HG03469 (cell line): ENCODE measurements at regions not wholly inside any gene's neighbourhood (a gene's known extent, or its start where the extent isn't known, plus 50 kb on each side); places are given as distances from the start of the nearest gene placed in this dataset.
"Not testable (repeated sequence)": the region's sequence is repeated elsewhere in the genome, so short reads cannot be mapped to it uniquely, and the experiment has no call there.

Source experiments
- ATAC-seq: cut with Tn5 transposase; IDR thresholded peaks from one replicate; pipeline ENCODE4 v1.9.1; 2021; ENCODE audit warnings: mild to moderate bottlenecking, moderate library complexity, moderate number of reproducible peaks; ENCODE audit not compliant: unreplicated experiment

DNA sequence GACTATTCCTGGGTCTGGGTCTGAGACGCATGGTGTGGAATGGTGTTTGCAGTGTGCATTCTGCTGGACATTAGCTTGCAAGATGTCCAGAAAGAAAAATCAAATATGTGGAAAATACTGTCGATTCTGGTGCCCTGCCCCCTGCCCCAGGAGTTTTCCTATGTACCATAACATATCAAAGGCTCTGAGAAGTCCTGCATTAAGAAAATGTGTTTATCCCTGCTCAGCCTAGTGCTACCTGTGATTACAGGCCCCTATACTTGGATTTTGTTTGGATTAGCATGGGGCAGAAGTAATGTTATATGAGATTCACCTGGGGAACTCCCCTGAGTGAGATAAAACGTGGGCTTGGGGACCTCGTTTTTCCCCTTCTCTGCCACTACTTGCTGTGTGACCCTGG lies 325.0 kb downstream of the CBLN1 start:
- no peak for ATAC-seq

DNA sequence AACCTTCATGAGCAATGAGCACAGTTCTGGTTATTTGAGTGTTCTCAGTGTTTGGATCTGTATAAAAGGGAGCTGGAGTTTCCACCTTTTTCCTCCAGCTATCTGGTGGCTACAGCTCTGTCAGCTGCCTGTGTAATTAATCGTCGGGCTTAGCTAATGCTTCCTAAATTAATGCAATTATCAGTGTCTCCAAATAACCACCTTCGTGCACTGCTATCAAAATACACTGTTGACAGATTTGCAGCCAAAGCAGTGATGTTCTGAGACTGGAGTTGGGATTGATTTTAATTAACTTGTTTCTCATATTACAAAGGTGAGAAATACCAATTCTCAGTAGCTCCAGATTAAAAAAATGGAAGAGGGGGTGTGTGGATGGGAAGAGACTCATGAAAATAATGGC lies 325.8 kb downstream of the CBLN1 start:
- no peak for ATAC-seq

DNA sequence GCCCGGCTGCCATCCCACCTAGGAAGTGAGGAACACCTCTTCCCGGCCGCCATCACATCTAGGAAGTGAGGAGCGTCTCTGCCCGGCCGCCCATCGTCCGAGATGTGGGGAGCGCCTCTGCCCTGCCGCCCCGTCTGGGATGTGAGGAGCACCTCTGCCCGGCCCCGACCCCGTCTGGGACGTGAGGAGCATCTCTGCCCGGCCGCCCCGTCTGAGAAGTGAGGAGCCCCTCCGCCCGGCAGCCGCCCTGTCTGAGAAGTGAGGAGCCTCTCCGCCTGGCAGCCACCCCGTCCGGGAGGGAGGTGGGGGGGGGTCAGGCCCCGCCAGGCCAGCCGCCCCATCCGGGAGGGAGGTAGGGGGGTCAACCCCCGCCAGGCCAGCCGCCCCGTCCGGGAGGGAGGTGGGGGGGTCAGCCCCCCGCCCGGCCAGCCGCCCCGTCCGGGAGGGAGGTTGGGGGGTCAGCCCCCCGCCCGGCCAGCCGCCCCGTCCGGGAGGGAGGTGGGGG lies 330.0 kb downstream of the CBLN1 start:
- ATAC-seq: not testable (repeated sequence)

DNA sequence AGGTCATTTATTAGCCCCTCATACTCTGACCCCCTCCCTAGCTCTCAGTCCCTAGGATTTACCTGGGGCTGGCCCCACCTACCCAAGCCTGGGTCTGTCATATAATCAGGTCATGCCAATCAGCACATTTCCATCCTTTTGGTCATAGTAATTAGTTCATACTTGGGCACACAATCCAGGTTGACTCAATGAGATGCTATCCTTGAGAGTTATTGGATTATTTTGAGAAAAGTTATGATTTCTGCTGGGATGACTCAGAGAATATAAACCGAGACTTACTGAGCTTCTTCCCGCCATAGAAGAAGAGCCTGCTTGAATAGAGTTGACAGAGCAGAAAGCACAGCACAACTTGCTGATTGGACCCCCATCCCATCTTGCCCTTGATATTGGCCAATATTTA lies 331.5 kb downstream of the CBLN1 start:
- ATAC-seq: no peak

DNA sequence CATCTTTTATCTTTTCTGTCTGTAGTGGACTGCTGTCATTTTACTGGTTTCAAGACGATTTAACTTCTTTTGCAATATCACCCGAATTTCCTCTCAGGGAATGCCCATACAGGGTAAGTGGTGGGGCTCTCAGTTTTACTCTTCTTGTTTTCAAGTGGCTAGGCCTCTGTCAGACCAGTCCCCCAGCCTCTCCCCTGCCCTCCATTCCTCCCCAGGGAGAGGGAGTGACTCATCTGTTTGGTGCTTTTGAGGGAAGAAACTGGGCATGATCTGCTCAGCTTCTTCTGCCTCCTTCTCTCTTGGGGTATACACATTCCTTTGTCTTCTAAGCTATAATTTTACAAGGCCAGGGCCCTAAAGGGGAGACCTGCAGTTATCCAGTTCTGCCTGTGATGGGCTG lies 332.0 kb downstream of the CBLN1 start:
- ATAC-seq: no peak

DNA sequence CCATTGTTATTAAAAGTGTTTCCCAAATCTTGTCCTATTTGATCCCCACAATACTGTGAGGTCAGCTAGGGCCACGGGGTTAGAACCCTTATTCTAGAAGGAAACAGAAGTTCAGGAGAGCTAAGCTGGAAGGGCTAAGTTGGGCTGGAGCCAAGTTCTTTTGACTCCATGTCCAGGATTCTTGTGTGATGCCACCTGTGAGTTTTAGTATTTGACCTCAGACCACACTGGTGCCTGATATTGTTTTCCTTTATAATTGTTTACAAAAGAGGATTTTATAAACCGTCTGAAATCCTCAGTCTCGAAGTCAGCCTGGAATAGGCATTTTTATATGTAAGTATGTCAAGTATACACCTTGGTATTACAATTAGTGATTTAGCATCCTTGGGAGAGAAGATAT lies 332.7 kb downstream of the CBLN1 start:
- ATAC-seq: no peak

DNA sequence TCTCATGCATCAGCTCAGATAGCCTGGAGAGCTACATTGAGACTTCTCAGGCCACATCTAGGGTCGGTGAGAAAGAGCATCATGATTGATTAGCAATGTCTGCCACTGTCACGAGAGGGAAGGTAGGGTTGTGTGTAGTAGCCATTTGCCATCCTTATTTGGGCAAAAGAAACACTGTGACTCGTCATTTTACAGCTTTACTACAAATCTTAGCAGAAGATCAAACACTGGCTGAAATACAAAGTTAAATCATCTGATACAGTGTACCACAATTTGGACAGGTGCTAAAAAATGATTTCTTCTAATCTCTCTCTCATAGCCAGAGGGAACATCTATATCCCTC lies 334.3 kb downstream of the CBLN1 start:
- ATAC-seq: no peak

DNA sequence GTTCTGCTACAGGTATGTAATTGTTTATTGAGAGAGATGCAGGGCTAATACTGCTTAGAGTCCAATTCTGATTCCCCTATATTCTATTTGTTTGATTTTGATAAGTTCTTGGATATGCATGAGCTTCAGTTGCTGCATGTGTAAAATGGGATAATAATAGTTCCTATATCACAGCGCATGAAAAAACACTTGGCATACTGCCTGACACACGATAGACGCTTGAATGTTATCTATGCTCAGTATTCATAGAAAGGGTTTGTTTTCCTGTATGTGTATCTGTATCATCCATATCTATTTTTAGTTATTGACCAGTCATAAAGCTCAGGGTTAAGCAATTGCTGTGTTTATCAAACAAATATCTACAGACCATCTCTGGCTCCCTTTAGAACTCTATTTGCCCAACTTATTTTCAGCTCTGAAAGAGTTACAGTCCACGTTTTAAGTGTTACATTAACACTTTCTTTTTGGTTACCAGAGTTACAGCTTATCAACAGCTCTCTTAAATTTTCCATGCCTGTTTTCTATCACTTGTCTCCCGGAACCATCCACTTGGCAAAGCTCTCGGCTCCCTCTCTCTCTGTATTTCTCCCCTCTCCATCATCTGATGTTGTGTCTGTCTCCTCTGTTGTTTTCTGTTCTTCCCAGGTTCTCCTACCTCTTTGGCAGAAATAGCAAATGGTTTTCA lies 334.8 kb downstream of the CBLN1 start:
- no peak for ATAC-seq

DNA sequence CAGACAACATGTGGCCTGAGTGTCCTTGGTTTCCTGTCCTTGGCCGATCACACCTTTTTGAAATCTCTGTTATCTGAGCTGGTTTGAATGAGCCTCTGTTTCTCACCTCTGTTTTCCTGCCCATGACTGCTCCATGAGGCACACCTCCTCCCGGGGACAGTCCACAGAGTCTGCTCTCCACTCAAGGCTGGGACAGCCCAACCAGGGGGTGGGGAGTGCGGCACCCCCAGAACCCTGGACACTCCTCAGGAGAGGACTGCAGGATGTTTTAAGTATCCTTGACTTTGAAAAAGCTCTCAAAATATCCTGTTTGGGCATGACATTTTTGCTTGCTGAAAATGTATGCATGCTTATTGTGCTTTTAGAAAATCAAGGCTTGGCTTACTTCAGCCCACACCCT lies 333.0 kb upstream of the N4BP1 start:
- ATAC-seq: no peak

DNA sequence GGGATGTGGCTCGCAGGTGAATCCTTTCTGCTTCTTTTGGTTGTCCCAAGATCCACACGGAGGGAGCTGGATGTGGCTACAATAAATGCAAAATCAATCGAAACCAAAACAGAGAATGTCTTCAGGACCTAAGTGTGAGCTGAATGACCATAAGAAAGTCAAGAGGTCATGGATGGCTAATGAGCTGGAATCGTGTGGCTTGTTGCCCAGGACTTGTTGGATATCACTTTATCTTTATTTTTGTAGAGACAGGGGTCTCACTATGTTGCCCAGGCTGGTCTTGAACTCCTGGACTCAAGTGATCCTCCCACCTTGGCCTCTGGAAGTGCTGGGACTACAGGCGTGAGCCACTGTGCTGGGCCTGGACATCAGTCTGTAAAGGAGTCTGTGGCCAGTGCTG lies 326.8 kb upstream of the N4BP1 start:
- ATAC-seq: no peak

DNA sequence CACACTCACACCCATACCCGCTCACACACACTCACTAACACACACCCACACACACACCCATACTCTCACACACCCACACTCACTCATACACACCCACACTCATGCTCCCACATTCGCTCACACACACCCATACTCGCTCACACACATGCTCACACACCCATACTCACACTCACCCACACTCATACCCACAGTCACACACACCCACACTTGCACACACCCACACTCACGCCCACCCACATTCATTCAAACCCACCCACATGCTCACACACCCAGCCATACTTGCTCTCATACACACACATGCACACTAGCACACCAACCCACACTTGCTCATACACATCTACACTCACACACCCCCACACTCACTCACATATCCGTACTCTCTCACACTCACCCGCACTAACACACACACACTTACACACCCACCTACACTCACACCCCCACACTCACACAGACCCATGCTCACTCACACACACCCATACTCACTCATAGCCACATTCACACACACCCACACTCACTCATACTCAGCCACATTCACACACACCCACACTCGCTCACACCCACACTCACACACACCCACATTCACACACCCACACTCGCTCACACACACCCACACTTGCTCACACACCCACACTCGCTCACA lies 322.4 kb upstream of the N4BP1 start:
- no peak for ATAC-seq

DNA sequence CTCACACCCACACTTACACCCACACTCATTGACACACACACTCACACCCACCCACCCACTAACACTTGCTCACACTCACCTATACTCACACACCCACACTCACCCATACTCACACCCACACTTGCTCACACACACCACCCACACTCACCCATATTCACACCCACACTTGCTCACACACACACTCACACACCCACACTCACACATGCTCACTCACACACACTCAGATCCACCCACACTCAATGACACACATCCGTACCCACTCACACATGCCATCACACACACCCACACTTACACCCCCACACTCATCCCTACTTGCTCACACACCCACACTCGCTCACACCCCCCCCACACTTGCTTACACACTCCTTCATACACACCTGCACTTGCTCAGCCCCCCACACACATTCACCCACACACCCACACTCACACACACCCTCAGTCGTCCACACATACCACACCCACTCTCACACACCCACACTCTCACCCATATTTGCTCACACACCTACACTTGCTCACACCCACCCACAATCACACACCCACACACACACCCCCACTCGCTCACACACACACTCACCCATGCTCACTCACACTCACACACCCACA lies 321.1 kb upstream of the N4BP1 start:
- ATAC-seq: no peak

DNA sequence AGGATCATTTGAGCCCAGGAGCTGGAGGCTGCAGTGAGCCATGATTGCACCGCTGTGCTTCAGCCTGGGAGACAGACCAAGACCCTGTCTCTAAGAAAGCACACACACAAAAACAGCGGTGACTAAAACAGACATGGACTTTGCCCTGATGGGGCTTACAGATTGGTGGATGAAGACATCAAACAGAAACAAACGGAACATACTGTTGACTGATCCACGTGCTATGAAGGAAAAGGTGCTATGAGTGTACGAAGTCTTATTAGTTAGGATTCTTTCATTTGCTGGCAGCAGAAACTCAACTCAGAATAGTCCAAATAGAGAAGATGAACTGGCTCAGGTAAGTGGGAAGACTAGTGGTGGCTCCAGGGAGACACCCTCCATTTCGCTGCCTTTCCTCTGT lies 309.8 kb upstream of the N4BP1 start:
- no peak for ATAC-seq

DNA sequence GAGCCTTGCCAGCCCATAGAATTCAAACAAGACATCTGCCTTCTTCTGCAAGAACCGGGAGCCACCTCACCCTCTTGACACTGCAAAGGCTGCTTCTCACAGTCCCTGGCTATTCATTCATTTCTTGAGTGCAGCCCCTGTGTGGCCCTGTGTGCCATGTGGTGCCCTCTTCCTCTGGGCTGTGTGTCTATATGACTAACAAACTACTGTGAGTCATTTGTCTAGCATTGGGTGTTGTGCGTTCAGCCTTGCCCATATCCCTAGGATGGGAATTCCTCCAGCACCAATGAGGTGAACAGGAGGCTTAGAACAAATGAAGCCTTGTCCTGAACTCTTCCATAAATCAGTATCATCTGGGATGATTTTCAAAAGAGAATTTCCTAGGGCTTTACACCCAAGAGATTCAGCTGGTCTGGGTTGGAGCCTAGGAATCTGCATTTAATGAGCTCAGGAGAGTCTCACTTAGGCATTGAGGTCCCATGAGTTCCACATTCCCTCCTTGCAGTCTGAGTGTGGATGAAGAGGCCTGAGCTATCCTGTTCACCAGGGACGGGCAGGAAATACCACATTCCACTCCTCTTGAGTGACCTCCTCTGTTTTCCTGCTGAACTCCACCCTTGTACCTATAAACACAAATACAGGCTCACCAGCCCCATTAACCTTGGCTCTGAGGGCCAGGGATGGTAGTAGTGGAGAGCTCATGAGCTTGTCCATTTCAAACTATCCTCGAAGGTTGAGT lies 308.7 kb upstream of the N4BP1 start:
- ATAC-seq: no peak

DNA sequence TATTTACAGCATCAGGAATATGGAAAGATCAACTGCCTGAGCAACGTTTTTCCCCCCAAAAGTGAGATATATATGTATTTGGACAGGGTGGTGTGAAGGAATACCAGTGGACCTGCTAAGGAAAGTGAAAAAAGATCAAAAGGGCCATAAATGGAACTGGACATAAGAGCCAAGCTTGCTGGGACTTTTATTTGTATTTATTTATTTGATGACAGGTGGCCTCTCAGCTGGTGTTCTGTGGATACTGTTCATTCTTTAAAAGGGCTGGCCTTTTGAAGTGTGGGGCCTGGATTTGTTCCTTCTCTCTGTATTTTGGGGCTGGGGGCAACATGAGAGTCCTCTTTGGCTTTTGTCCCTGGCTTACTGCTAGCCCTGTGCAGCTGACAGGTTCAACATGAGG lies 306.6 kb upstream of the N4BP1 start:
- ATAC-seq: no peak

DNA sequence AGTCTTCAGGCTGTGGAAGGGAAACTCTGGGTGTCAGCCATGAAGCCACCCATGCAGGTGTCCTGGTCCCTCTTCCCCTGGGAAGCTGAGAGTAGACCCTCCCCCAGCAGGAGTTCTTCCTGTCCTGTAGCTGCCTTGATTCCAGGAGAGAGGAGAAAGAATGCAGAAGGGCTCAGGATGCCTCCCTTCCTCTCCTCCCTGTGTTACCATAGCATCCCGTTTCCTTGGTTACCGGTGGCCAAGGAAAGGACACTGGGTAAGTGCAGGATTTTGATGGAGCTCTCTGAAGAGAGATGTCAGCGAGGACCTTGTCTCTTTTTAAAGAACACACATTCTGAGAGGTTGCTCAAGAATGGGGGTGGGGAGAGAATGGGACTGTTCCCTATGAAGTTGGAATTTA lies 304.1 kb upstream of the N4BP1 start:
- no peak for ATAC-seq

DNA sequence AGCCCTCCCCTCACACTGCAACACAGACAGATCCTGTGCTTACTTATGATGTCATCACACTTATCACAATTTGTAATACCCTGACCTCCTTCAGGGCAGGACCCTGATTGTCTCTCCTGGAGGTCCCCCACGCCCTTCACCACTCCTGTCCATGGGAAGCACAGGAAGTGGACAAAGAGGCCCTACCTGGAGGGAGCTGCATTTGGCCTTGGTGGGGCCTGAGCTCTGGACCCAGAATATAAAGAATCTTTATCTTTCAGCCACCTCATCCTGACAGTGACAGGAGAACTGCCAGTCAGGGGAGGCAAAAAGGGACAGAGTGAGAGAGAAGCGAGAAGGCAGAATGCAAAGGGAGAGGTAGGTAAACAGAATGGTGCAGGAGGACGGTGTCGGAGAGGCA lies 303.4 kb upstream of the N4BP1 start:
- no peak for ATAC-seq

DNA sequence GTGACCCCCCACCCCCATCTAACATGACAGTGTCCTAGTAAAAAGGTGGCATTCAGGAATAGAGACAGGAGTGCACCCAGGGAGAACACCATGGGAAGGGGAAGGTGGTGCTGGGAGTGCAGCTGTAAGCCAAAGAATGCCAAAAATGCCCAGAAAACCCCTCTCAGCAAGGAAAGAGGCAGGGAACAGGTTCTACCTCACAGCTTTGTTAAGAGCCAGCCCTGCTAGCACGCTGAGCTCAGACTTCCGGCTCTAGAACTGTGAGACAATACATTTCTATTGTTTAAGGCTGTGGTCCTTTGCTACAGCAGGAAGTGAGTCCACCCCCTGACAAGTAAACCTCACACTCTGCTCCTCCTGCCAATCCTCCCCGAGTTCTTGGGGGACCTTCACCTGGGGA lies 302.4 kb upstream of the N4BP1 start:
- no peak for ATAC-seq

DNA sequence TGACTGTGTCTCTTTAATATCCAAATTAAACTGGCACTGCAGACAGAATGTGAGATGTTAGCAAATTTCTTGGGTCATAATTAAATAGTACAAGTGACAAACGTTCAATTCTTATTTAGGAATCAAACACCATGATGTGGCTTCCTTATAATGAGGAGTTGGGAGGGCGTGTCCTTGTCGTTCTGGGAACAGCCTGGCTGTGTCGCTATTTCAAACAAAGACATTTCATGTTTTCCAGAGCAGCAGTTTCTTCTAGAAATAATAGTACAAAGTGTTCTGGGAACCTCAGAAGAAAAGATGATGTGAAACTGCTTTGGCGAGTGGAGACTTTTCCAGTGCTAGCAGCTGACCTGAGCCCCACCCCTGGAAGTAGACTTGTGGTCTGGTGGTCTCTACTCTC lies 301.7 kb upstream of the N4BP1 start:
- ATAC-seq: no peak

DNA sequence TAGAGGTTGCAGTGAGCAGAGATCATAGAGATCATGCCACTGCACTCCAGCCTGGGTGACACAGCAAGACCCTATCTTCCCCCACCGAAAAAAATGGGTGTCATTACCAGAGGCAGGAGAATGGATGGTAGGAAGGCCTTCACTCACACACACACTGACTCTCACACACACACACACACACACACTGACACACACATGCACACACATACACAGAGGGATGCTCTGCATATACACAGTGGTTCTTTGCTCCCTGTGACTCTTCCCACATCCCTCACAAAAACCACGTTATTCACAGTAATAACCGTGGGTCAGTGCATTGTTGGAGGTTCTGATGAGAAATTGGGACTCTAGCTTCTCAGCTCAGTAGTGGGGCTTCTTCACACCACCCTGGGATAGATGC lies 300.2 kb upstream of the N4BP1 start:
- ATAC-seq: no peak

DNA sequence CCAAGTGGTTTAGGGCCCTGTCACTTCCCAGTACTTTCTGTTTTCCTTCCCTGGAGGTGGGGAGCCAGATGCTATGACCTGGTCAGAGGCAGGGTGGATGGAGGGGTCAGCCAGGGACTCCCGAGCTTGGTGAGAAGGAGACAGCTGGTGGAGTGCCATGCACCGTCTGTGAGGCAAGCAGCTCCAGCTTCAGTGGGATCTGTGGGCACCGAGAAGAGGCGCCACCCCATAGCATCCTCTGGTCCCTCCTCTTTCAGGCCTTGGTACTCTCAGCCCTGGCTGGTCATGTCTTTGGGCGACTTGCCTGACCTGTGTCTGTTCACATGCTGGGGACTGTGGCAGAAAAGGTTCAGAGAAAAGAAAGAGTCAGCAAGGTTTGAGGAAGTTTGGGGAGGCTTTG lies 299.3 kb upstream of the N4BP1 start:
- no peak for ATAC-seq
